Effector memory CD4-positive, alpha-beta T cell (primary cell): ENCODE measurements at regions not wholly inside any gene's neighbourhood (a gene's known extent, or its start where the extent isn't known, plus 50 kb on each side); places are given as distances from the start of the nearest gene placed in this dataset.
"Not testable (repeated sequence)": the region's sequence is repeated elsewhere in the genome, so short reads cannot be mapped to it uniquely, and the experiment has no call there.

Experiments
- DNase-seq, 3 donors: peaks; one replicate each; pipeline ENCODE4 v3.0.0-alpha.2; 2020
- H3K27ac ChIP-seq: 2 replicates; pipeline ENCODE4 v1.7.0; 2013; ENCODE audit warnings: mild to moderate bottlenecking, low read length, moderate library complexity; ENCODE audit not compliant: insufficient read depth, poor library complexity, severe bottlenecking
- H3K27me3 ChIP-seq: replicated peaks from 2 replicates; pipeline ENCODE4 v1.7.0; 2013; ENCODE audit warnings: mild to moderate bottlenecking, low read length; ENCODE audit not compliant: insufficient read depth, control insufficient read depth, poor library complexity, severe bottlenecking
- H3K36me3 ChIP-seq: 2 replicates; pipeline ENCODE4 v1.7.0; 2013; ENCODE audit warnings: mild to moderate bottlenecking, low read length, moderate library complexity; ENCODE audit not compliant: control insufficient read depth, insufficient read depth
- H3K4me1 ChIP-seq: 2 replicates; pipeline ENCODE4 v1.7.0; 2013; ENCODE audit warnings: low read length, mild to moderate bottlenecking; ENCODE audit not compliant: control insufficient read depth, insufficient read depth, poor library complexity, severe bottlenecking
- H3K4me3 ChIP-seq: 2 replicates; pipeline ENCODE4 v1.7.0; 2013; ENCODE audit warnings: low read length, low read depth, mild to moderate bottlenecking; ENCODE audit not compliant: insufficient read depth, poor library complexity, severe bottlenecking
- H3K9me3 ChIP-seq: 2 replicates; pipeline ENCODE4 v1.7.0; 2013; ENCODE audit warnings: mild to moderate bottlenecking, low read length, moderate library complexity; ENCODE audit not compliant: control insufficient read depth

- H3K4me3 ChIP-seq: no peak overlapping the region
- H3K4me1 ChIP-seq: no peaks in the 10 kb centered on the region
- H3K36me3 ChIP-seq: no peaks in the 10 kb centered on the region
- DNase-seq: no peak
- no peaks in the 10 kb centered on the region for H3K9me3 ChIP-seq
- no peaks in the 10 kb centered on the region for H3K27me3 ChIP-seq
- no peak overlapping the region for H3K27ac ChIP-seq
Observed at GRCh38 chr1:38488162-38488898, 371.2 kb downstream of the RRAGC start.

- no peaks in the 10 kb centered on the region for H3K4me1 ChIP-seq
- DNase-seq: no peak
- no peaks in the 10 kb centered on the region for H3K27me3 ChIP-seq
Observed at GRCh38 chr1:38487396-38487795, 372.2 kb downstream of the RRAGC start.

GRCh38 chr1:38486085-38486484 lies 373.5 kb downstream of the RRAGC start:
- Histone ChIP-seq H3K27ac (no peak overlapping the region), H3K27me3 (no peaks in the 10 kb centered on the region), H3K36me3 (no peaks in the 10 kb centered on the region)

More at GRCh38 chr1:38487396-38487795, 372.2 kb downstream of the RRAGC start:
- no peak overlapping the region for H3K4me3 ChIP-seq
- H3K36me3 ChIP-seq: no peaks in the 10 kb centered on the region
- H3K9me3 ChIP-seq: no peaks in the 10 kb centered on the region
- H3K27ac ChIP-seq: no peak overlapping the region

GRCh38 chr1:38481871-38482826 lies 377.4 kb downstream of the RRAGC start:
- H3K4me1 ChIP-seq: no peaks in the 10 kb centered on the region
- no peak for DNase-seq
- no peak overlapping the region for H3K4me3 ChIP-seq
- H3K36me3 ChIP-seq: no peaks in the 10 kb centered on the region
- no peaks in the 10 kb centered on the region for H3K27me3 ChIP-seq
- H3K27ac ChIP-seq: no peak overlapping the region
- no peaks in the 10 kb centered on the region for H3K9me3 ChIP-seq

More at GRCh38 chr1:38486085-38486484, 373.5 kb downstream of the RRAGC start:
- Histone ChIP-seq H3K9me3 (no peaks in the 10 kb centered on the region), H3K4me1 (no peaks in the 10 kb centered on the region), H3K4me3 (no peak overlapping the region)
- DNase-seq: no peak

- not testable (repeated sequence) for H3K36me3 ChIP-seq, H3K27me3 ChIP-seq
Observed at GRCh38 chr1:38479662-38480061, 379.9 kb downstream of the RRAGC start.

GRCh38 chr1:38477811-38478210 lies 381.8 kb downstream of the RRAGC start:
- Histone ChIP-seq H3K27me3 (no peaks in the 10 kb centered on the region), H3K9me3 (no peaks in the 10 kb centered on the region), H3K36me3 (no peaks in the 10 kb centered on the region), H3K4me3 (no peak overlapping the region), H3K27ac (no peak overlapping the region), H3K4me1 (no peaks in the 10 kb centered on the region)
- DNase-seq: no peak

More at GRCh38 chr1:38479662-38480061, 379.9 kb downstream of the RRAGC start:
- not testable (repeated sequence) for DNase-seq, H3K9me3 ChIP-seq, H3K4me3 ChIP-seq, H3K27ac ChIP-seq, H3K4me1 ChIP-seq

- no peaks in the 10 kb centered on the region for H3K9me3 ChIP-seq
- H3K4me1 ChIP-seq: no peaks in the 10 kb centered on the region
- DNase-seq: no peak
- H3K36me3 ChIP-seq: no peaks in the 10 kb centered on the region
- no peak overlapping the region for H3K4me3 ChIP-seq
- no peaks in the 10 kb centered on the region for H3K27me3 ChIP-seq
- no peak overlapping the region for H3K27ac ChIP-seq
Observed at GRCh38 chr1:38476850-38477178, 382.8 kb downstream of the RRAGC start.

GRCh38 chr1:38476111-38476849 lies 383.3 kb downstream of the RRAGC start:
- H3K36me3 ChIP-seq: no peaks in the 10 kb centered on the region
- no peak for DNase-seq
- H3K9me3 ChIP-seq: no peaks in the 10 kb centered on the region
- no peaks in the 10 kb centered on the region for H3K4me1 ChIP-seq
- no peaks in the 10 kb centered on the region for H3K27me3 ChIP-seq
- H3K4me3 ChIP-seq: no peak overlapping the region
- no peak overlapping the region for H3K27ac ChIP-seq

GRCh38 chr1:38475624-38476005 lies 384.0 kb downstream of the RRAGC start:
- no peak overlapping the region for H3K4me3 ChIP-seq
- H3K27me3 ChIP-seq: no peaks in the 10 kb centered on the region
- no peak for DNase-seq
- no peaks in the 10 kb centered on the region for H3K36me3 ChIP-seq
- no peaks in the 10 kb centered on the region for H3K9me3 ChIP-seq
- no peak overlapping the region for H3K27ac ChIP-seq
- no peaks in the 10 kb centered on the region for H3K4me1 ChIP-seq
